ENCODE measurements at regions not wholly inside any gene's neighbourhood (a gene's known extent, or its start where the extent isn't known, plus 50 kb on each side); places are given as distances from the start of the nearest gene placed in this dataset.

DNA sequence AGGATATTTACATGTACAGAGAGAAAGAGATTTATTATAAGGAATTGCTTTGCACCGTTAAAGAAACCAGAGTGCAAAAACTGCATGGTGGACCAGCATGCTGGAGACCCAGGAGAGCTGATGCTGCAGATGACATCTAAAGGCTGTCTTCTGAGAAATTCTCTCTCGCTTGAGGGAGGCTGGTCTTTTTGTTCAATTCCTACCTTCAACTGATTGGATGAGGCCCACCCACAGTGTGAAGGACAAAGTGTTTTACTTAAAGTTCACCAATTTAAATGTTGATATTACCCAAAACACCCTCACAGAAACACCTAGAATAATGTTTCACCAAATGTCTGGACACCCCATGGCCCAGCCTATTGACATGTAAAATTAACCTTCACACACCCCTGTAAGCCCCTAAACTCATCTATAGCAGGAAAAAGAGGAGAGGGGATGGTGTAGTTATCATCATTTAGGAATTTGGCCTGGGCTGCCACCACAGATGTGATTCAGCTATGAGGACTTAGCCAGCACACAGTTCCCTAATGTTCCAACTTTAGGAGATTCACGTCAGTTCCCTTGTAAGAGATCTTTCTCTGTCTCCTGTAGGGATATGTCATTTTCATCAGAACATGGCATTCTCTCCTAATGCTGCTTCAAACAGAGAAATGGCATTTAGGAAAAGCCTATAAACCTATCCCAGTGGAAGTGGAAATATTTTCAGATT is 358.2 kb upstream of the TLE4 start:
- no peak for DNase-seq

GRCh38 chr9:79215821-79216220 is 355.9 kb upstream of the TLE4 start:
- DNase-seq: no peak

GRCh38 chr9:79220251-79220650 is 351.5 kb upstream of the TLE4 start:
- no peak for DNase-seq

DNA sequence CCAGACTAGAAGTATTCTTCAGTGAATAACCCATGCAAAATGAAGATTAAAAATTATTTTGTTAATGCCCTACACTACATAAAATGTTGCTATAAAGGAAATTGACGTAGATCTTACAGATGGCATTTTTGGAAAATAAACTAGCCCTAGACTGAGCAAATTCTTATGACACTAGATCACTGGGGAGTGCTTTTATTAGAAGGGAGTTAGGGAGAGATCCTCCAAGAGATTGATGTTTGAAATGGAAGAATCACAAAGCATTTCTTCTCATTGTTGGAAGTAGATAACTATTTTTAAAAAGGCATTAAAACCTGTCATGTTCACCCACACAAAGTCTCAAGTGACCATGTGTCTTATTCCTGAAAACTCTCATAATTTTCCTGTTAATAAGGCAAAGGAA is 351.1 kb upstream of the TLE4 start:
- no peak for DNase-seq

DNA sequence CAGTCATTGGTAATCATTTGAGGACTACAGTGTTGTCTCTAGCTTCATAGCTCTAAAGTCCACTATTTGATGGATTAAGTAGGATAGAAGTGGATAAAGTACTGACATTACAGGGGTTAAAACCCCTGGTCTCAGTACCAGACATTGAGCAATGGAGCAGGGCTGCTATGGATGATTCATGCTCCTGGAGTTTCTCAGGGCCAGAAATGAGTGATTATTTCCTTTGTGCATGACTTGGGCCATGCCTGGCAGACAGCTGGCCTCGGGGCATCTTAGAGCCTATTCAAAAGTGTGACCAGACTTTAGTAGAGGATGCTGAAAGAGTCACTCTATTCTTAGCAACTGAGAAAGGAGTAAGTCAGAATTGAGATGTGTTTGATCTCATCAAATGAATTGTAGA is 350.7 kb upstream of the TLE4 start:
- DNase-seq: no peak

- DNase-seq: no peak
These were observed 349.3 kb upstream of the TLE4 start for GRCh38 chr9:79222483-79222882.

GRCh38 chr9:79224672-79225433 is 346.9 kb upstream of the TLE4 start:
- no peak for DNase-seq

GRCh38 chr9:79233542-79233941 is 338.2 kb upstream of the TLE4 start:
- DNase-seq: no peak

- no peak for DNase-seq
These were observed 335.3 kb upstream of the TLE4 start for GRCh38 chr9:79236466-79236865.

DNA sequence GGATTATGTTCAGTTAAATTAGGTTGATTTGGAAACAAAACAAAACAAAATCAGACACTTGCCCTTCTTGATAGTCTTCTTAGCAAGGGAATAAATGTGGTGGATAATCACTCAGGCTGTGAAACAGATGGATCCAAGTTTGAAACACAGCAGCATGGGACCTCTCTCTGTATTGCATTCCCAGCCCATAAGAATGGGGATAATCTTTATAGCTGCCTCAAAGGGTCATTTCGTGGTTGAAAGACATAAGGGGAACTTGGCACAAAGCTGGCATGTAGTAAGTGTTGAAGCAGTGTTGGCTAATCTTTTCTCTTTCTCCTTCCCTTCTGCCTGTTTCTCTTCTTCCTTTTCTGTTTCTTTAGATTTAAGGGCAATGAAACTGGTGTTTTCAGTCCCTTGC is 333.9 kb upstream of the TLE4 start:
- no peak for DNase-seq

DNA sequence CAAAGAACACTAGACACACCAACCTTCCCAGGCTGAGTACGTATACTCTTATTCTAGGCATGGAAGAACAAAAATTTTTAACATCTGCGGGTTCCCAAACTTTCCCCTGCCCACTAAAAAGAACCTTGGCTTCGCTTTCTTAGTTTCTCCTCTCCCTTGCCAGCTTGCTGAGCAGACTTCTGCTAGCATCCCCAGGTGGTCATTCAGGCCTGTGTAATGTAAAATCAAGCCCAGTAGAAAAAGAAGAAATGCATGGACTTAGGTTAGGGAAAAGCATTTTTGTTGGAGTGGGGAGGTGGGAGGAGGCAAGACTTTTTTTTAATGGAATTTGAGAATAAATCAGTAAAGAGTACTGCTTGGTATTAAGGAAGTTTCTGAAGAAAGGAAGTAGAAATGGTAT is 331.0 kb upstream of the TLE4 start:
- DNase-seq: no peak

DNA sequence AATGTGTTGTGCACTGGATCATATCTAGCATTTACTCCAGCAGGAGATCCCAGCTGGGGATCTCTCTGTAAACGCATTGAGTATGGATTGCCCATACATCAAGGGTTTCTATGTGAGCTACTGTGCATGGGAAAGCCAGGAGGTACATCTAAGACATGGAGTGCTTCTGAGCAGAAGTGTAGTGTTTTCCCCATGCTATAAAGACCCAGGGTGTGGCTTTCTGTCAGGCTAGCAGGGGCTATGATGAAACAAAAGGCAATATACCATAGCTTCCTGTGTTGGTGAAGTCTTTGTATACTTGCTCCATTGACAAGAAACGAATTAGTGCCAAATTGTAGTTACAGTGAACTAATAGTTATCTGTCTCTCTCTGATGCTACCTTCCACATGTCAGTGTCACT is 329.3 kb upstream of the TLE4 start:
- DNase-seq: no peak

- DNase-seq: no peak
These were observed 325.6 kb upstream of the TLE4 start for GRCh38 chr9:79246170-79246569.

GRCh38 chr9:79247021-79247420 is 324.7 kb upstream of the TLE4 start:
- no peak for DNase-seq

GRCh38 chr9:79250806-79251205 is 321.0 kb upstream of the TLE4 start:
- no peak for DNase-seq

DNA sequence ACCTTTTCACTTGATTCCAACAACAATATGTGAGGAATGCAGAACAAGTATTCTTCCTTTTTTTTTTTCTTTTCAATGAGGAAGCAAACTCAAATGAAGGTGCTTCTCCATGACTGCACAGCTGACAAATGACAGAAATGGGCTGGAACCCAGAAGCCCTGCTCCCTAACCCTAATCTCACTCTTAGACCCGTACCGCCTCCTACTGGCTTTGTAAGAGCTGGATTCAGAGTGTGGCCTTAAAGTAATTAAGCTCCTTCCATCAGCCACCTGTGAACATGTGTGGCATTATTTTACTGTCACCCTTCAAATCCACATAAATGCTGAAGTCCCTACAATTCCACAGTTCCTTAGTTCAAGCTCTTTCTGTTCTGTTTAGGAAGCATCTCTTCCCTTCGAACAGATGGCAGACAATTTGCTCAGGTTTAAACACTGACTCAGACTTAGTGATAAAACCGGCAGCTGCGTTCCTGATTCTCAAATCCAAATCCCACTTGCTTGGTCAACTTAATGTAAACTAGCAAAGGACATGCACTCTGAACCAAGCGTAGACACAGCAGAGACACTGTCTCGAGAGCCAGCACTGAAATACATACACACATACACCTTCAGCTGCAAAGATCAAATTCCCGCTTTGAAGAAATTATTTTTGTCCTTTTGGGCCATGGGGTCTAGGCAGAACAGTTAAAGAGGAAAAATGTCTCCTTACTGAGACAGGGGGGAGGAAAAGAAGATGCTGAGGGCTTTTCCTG is 316.7 kb upstream of the TLE4 start:
- no peak for DNase-seq

DNA sequence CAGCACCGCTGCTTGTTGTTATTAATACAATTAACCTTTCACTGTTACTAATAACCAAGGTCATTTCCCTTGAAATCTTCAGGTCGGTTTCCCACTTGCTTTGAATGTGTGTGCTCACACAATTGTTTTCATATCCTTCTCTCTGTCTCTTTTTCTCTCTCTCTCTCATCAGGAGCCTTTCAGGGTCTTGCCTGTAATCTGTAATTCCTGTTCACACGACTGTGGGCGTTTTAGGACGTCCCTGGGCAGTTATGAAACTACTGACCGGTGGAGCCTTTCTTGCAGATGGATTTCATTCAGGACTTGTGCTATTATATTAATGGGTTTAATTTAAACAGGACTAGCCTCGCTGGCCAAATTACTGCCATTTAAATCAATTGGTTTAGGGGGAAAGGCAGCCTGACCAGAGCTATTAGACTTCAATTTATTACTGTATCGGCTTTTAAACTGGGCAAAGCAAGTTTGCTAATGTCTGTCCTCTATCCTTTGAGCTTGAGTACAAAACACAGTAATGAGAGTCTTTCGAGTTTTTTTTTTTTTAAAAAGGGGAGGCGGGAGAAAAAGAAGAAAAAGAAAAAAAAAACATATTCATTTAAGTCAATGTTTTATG is 316.0 kb upstream of the TLE4 start:
- no peak for DNase-seq

GRCh38 chr9:79256691-79257213 is 315.0 kb upstream of the TLE4 start:
- DNase-seq: peak; percentile 41

DNA sequence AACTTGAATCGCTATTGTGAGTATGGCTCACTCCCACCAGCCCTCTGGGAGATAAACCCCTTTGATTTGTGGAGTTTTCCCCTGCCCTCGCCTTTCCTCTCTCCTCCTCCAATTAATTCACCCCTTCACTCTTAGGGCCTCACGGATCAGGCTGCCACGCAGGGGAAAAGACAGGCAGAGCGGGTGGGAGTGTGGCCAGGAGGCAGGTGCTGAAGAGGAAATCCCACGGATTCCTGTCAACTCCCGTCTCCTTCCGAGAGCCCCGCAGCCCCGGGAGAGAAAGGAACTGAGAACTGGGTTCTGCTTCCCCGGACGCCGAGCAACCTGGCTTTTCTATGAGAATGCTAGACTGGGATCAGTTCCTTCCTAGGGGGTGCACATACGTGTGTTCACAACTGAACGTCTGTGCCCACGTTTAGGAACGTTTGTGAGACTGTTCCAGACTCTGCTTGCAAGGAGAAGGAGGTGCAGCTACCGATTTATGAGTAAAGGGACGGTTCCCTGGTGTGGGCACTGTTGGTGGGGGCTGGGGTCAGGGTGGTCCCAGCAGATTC is 314.5 kb upstream of the TLE4 start:
- DNase-seq: peak; percentile 16

DNA sequence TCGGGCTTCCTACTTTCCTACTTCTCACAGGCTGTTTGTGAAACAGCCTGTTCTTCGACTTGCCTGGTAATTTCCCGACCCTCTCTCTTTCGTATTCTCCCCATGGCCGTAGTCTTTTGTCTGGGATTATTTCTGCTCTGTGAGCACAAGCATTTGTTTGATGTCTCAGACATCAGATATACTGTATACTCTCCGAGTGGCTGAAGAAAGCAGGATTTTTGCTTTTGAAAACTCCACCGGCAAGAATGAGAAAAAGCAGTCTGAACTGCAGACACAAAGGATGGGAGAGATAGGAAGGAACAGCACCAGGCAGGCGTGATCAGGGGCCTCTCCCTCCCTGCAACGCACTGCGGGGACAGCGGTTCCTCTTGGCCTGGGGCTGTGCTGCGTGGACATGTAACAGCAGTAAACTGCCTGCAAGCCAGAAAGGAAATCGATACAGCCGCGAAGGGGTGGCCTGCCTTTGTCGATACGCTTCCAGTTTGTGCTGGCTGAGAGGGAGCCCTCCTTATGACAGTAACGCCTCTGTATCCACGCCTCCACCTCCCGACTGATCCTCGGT is 313.9 kb upstream of the TLE4 start:
- DNase-seq: peak; percentile 16

- DNase-seq: no peak
These were observed 311.9 kb upstream of the TLE4 start for GRCh38 chr9:79259858-79260257.

- no peak for DNase-seq
These were observed 308.1 kb upstream of the TLE4 start for GRCh38 chr9:79263628-79264027.

Data from muscle of arm (tissue), 1 donor.